MM.1S (cell line): ENCODE measurements at regions not wholly inside any gene's neighbourhood (a gene's known extent, or its start where the extent isn't known, plus 50 kb on each side); places are given as distances from the start of the nearest gene placed in this dataset.

Source experiments
- CTCF ChIP-seq: fragments of 300-600 bp; sonication (generic); IDR thresholded peaks from 2 replicates; pipeline ENCODE4 v1.5.1; 2016; ENCODE audit warnings: antibody characterized with exemption, low read length, mixed read lengths
- EZH2 ChIP-seq: fragments of 300-600 bp; sonication (generic); optimal IDR thresholded peaks from 2 replicates; pipeline ENCODE3; 2017; ENCODE audit warnings: low read depth, mild to moderate bottlenecking, antibody characterized with exemption, low read length, mixed read lengths

- TF ChIP-seq CTCF (no peak), EZH2 (no peak)
Observed at GRCh38 chr16:65547772-65548446, 426.0 kb upstream of the CDH11 start.
